HG02870 (cell line): ENCODE measurements at regions not wholly inside any gene's neighbourhood (a gene's known extent, or its start where the extent isn't known, plus 50 kb on each side); places are given as distances from the start of the nearest gene placed in this dataset.
"Not testable (repeated sequence)": the region's sequence is repeated elsewhere in the genome, so short reads cannot be mapped to it uniquely, and the experiment has no call there.

ENCODE experiments used
- ATAC-seq: cut with Tn5 transposase; IDR thresholded peaks from one replicate; pipeline ENCODE4 v1.9.1; 2021; ENCODE audit warnings: mild to moderate bottlenecking, moderate library complexity; ENCODE audit not compliant: unreplicated experiment

GRCh38 chr12:67107751-67108269 is 161.3 kb upstream of the CAND1 start:
- no peak for ATAC-seq

- not testable (repeated sequence) for ATAC-seq
Measured at GRCh38 chr12:67110345-67110744, 158.8 kb upstream of the CAND1 start.

- ATAC-seq = no peak
Measured at GRCh38 chr12:67111182-67111581, 158.0 kb upstream of the CAND1 start.

- no peak for ATAC-seq
Measured at GRCh38 chr12:67112586-67112985, 156.6 kb upstream of the CAND1 start.

- no peak for ATAC-seq
Measured at GRCh38 chr12:67116134-67116533, 153.0 kb upstream of the CAND1 start.

GRCh38 chr12:67122584-67122983 is 146.6 kb upstream of the CAND1 start:
- no peak for ATAC-seq

GRCh38 chr12:67137256-67137655 is 131.9 kb upstream of the CAND1 start:
- no peak for ATAC-seq

GRCh38 chr12:67141296-67142018 is 127.7 kb upstream of the CAND1 start:
- ATAC-seq = no peak

GRCh38 chr12:67145692-67146091 is 123.5 kb upstream of the CAND1 start:
- ATAC-seq = no peak

- no peak for ATAC-seq
Measured at GRCh38 chr12:67147030-67147429, 122.1 kb upstream of the CAND1 start.

- ATAC-seq = no peak
Measured at GRCh38 chr12:67147447-67147846, 121.7 kb upstream of the CAND1 start.

GRCh38 chr12:67148265-67148664 is 120.9 kb upstream of the CAND1 start:
- ATAC-seq = no peak

- ATAC-seq = no peak
Measured at GRCh38 chr12:67151886-67152285, 117.3 kb upstream of the CAND1 start.

- no peak for ATAC-seq
Measured at GRCh38 chr12:67152451-67152850, 116.7 kb upstream of the CAND1 start.

- ATAC-seq = no peak
Measured at GRCh38 chr12:67154901-67155300, 114.3 kb upstream of the CAND1 start.

- no peak for ATAC-seq
Measured at GRCh38 chr12:67155863-67156262, 113.3 kb upstream of the CAND1 start.

- peak; percentile 74 for ATAC-seq
Measured at GRCh38 chr12:67161322-67161918, 107.7 kb upstream of the CAND1 start.

GRCh38 chr12:67173258-67173657 is 95.9 kb upstream of the CAND1 start:
- no peak for ATAC-seq

- ATAC-seq = no peak
Measured at GRCh38 chr12:67182551-67182950, 86.6 kb upstream of the CAND1 start.

- ATAC-seq = no peak
Measured at GRCh38 chr12:67193704-67194103, 75.5 kb upstream of the CAND1 start.

- no peak for ATAC-seq
Measured at GRCh38 chr12:67200386-67200785, 68.8 kb upstream of the CAND1 start.

- ATAC-seq = peak; percentile 26
Measured at GRCh38 chr12:67202011-67202677, 67.0 kb upstream of the CAND1 start.
